HepG2 (cell line): ENCODE measurements at regions not wholly inside any gene's neighbourhood (a gene's known extent, or its start where the extent isn't known, plus 50 kb on each side); places are given as distances from the start of the nearest gene placed in this dataset.

Experiments used
- ATAC-seq: fragments of 200-7000 bp; cut with Tn5 transposase; 3 replicates; pipeline ENCODE4 v1.9.1; 2020; ENCODE audit warnings: mild to moderate bottlenecking, moderate library complexity
- BruUV-seq: library from RNA; stranded (reverse); fragments of 400-500 nt; replicated peaks from 2 replicates; lab custom pipeline; 2021; lab: Mats Ljungman, UMichigan
- CTCF ChIA-PET: fragments of 300-600 bp; formaldehyde crosslinking; extraction: SDS; loops from one replicate; lab custom pipeline; 2021; ENCODE audit warnings: low total read pairs, inconsistent platforms, low intra/inter-chr PET ratio; lab: Yijun Ruan, JAX
- POLR2A ChIA-PET: fragments of 350-600 bp; sonication (Branson Sonifier 250); formaldehyde crosslinking; loops from one replicate; lab custom pipeline; 2020; ENCODE audit warnings: antibody characterized with exemption, inconsistent platforms; lab: Yijun Ruan, JAX
- DNase-seq: peaks from one replicate; pipeline ENCODE4 v3.0.0-alpha.2; 2015; ENCODE audit warnings: low spot score
- FAIRE-seq: peaks from 3 replicates; lab custom pipeline; 2011; peaks lifted over from hg19 to GRCh38; lab: Jason Lieb, UNC
- H2AFZ ChIP-seq: one replicate; pipeline ENCODE4 v1.6.1; 2011; ENCODE audit warnings: low read length, inconsistent platforms
- H3K27ac ChIP-seq: fragments of 300-600 bp; 3 replicates; pipeline ENCODE4 v1.8.0; 2011; ENCODE audit warnings: mixed run types, mild to moderate bottlenecking, mixed read lengths, low read length, inconsistent platforms; ENCODE audit not compliant: insufficient read depth; ENCODE audit errors: extremely low read length
- H3K27me3 ChIP-seq, 2 experiments: fragments of 200-600 bp in 1 of 2; 2 replicates in 1 of 2; 3 replicates in 1 of 2; pipeline versions ENCODE4 v1.6.0 to v1.8.0; 2011; ENCODE audit warnings: low read length in 2 of 2, mild to moderate bottlenecking in 2 of 2, moderate library complexity in 2 of 2, inconsistent platforms in 1 of 2; ENCODE audit not compliant: insufficient read depth in 2 of 2, control insufficient read depth in 1 of 2
- H3K36me3 ChIP-seq, 2 experiments: fragments of 200-600 bp in 1 of 2; replicated peaks in 1 of 2; 2 replicates in 1 of 2; 3 replicates in 1 of 2; pipeline versions ENCODE4 v1.5.1 to v1.8.0; 2011; ENCODE audit warnings: low read length in 2 of 2, inconsistent platforms in 1 of 2; ENCODE audit not compliant: insufficient read depth in 2 of 2, control insufficient read depth in 1 of 2
- H3K4me1 ChIP-seq: 2 replicates; pipeline ENCODE4 v1.5.1; 2012; ENCODE audit warnings: low read length, inconsistent platforms; ENCODE audit not compliant: insufficient read depth
- H3K4me2 ChIP-seq: 2 replicates; pipeline ENCODE4 v1.6.0; 2011; ENCODE audit warnings: low read depth, low read length, inconsistent platforms
- H3K4me3 ChIP-seq, 3 experiments: fragments of 200-600 bp in 1 of 3; sonication (generic), shearing (Covaris generic) in 1 of 3; replicated peaks in 1 of 3; 2 replicates each; pipeline ENCODE4 v1.5.1; 2011 to 2016; ENCODE audit warnings: low read length in 3 of 3, inconsistent platforms in 2 of 3, low read depth in 2 of 3, mild to moderate bottlenecking in 2 of 3, control low read depth in 1 of 3, mixed read lengths in 1 of 3; ENCODE audit not compliant: insufficient read depth in 1 of 3
- H3K79me2 ChIP-seq: one replicate; pipeline ENCODE4 v1.6.1; 2011; ENCODE audit warnings: low read length, inconsistent platforms; ENCODE audit not compliant: insufficient read depth
- H3K9ac ChIP-seq: 2 replicates; pipeline ENCODE4 v1.6.0; 2011; ENCODE audit warnings: mild to moderate bottlenecking, low read depth, low read length, inconsistent platforms; ENCODE audit not compliant: insufficient read depth
- H3K9me3 ChIP-seq: 2 replicates; pipeline ENCODE4 v1.5.1; 2012; ENCODE audit warnings: mild to moderate bottlenecking, low read length
- H4K20me1 ChIP-seq: 2 replicates; pipeline ENCODE4 v1.6.0; 2011; ENCODE audit warnings: inconsistent platforms, mild to moderate bottlenecking, low read length, moderate library complexity; ENCODE audit not compliant: insufficient read depth
- DNMT3B ChIP-seq: conservative IDR thresholded peaks from 2 replicates; pipeline ENCODE4 v1.6.1; 2016; ENCODE audit warnings: missing biosample characterization, control low read depth
- FOXK2 ChIP-seq: fragments of 450-650 bp; IDR thresholded peaks from 2 replicates; pipeline ENCODE4 v1.6.1; 2016
- KDM3A ChIP-seq: IDR thresholded peaks from 2 replicates; pipeline ENCODE4 v1.6.1; 2018; ENCODE audit warnings: low read depth, missing compliant biosample characterization
- SRSF9 ChIP-seq: fragments of 200-400 bp; formaldehyde crosslinking; IDR thresholded peaks from 2 replicates; pipeline ENCODE4 v1.6.1; 2018; ENCODE audit warnings: borderline replicate concordance, mild to moderate bottlenecking, low read depth, low read length; ENCODE audit not compliant: insufficient read depth, poor library complexity, severe bottlenecking
- ZEB1 ChIP-seq: IDR thresholded peaks from 2 replicates; pipeline ENCODE4 v1.6.1; 2012; ENCODE audit warnings: mild to moderate bottlenecking, low read depth, inconsistent platforms; ENCODE audit not compliant: insufficient replicate concordance
- ZNF781 ChIP-seq: sonication (generic); formaldehyde crosslinking; IDR thresholded peaks from 2 replicates; pipeline ENCODE4 v1.5.1; 2020; ENCODE audit warnings: borderline replicate concordance, mild to moderate bottlenecking, missing genetic modification reagents; ENCODE audit errors: not compliant biosample characterization
- ZNF879 ChIP-seq: sonication (generic); formaldehyde crosslinking; IDR thresholded peaks from 2 replicates; pipeline ENCODE4 v1.8.1; 2023; ENCODE audit warnings: missing genetic modification reagents
- ZNF883 ChIP-seq: sonication (generic); formaldehyde crosslinking; IDR thresholded peaks from 2 replicates; pipeline ENCODE4 v1.5.1; 2020; ENCODE audit warnings: mild to moderate bottlenecking, missing genetic modification reagents; ENCODE audit errors: not compliant biosample characterization
- in situ Hi-C: cut with HindIII; loops from 2 replicates; pipeline ENCODE4 v1.10.0; 2017; ENCODE audit warnings: low pct_unique_long_range_greater_than_20kb; ENCODE audit not compliant: extremely low pct_ligation_motif_present
- intact Hi-C: fragments of 100-400 bp; cut with micrococcal nuclease; formaldehyde crosslinking; loops from one replicate; pipeline ENCODE4 v1.10.0; 2022; ENCODE audit not compliant: unreplicated experiment
- TF ChIP-seq, protein P1 (sequence below): sonication (generic); formaldehyde crosslinking; IDR thresholded peaks from 2 replicates; pipeline ENCODE4 v1.4.0; 2020; ENCODE audit warnings: missing genetic modification reagents
- TF ChIP-seq, protein P2 (sequence below): sonication (generic); formaldehyde crosslinking; IDR thresholded peaks from 2 replicates; pipeline ENCODE4 v1.4.0; 2020; ENCODE audit warnings: missing genetic modification reagents
- TF ChIP-seq, protein P3 (sequence below): sonication (generic); formaldehyde crosslinking; IDR thresholded peaks from 2 replicates; pipeline ENCODE4 v1.8.1; 2023; ENCODE audit warnings: missing genetic modification reagents, mild to moderate bottlenecking, borderline replicate concordance
- TF ChIP-seq, protein P4 (sequence below): sonication (generic); formaldehyde crosslinking; IDR thresholded peaks from 2 replicates; pipeline ENCODE4 v1.8.0; 2022; ENCODE audit warnings: mild to moderate bottlenecking, missing genetic modification reagents

DNA sequence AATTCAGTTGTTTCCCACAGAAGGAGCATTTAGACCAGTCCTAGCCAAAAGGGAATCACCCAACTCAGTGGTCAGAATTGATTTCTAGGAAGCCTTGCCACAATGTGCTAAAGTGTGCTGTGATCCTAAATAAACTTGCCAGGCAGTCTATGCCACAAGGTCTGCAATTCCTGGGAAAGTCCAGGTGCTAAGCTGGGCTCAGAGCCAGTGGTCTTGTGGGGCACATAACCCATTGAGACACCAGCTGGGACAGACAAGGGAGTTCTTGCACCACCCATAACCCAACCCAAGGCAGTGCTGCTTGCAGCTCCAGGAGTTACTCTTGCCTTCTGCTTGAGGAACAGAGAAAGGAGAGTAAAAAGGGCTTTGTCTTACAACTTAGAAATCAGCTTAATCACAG lies 489.5 kb upstream of the SPRY2 start:
- Histone ChIP-seq H3K27me3 (no peaks in the 10 kb centered on the region), H3K79me2 (no peaks in the 10 kb centered on the region), H3K9ac (no peak overlapping the region), H3K4me1 (no peaks in the 10 kb centered on the region), H3K36me3 (no peaks in the 10 kb centered on the region), H4K20me1 (no peaks in the 10 kb centered on the region), H3K9me3 (peaks cover 88% of the 10 kb centered on the region), H3K4me3 (no peak overlapping the region), H2AFZ (no peak overlapping the region), H3K4me2 (no peak overlapping the region), H3K27ac (no peak overlapping the region)
- DNase-seq (no peak), FAIRE-seq (no peak), ATAC-seq (no peak)
- TF ChIP-seq, protein P1, sequence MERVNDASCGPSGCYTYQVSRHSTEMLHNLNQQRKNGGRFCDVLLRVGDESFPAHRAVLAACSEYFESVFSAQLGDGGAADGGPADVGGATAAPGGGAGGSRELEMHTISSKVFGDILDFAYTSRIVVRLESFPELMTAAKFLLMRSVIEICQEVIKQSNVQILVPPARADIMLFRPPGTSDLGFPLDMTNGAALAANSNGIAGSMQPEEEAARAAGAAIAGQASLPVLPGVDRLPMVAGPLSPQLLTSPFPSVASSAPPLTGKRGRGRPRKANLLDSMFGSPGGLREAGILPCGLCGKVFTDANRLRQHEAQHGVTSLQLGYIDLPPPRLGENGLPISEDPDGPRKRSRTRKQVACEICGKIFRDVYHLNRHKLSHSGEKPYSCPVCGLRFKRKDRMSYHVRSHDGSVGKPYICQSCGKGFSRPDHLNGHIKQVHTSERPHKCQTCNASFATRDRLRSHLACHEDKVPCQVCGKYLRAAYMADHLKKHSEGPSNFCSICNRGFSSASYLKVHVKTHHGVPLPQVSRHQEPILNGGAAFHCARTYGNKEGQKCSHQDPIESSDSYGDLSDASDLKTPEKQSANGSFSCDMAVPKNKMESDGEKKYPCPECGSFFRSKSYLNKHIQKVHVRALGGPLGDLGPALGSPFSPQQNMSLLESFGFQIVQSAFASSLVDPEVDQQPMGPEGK = no peak
- TF ChIP-seq, protein P2, sequence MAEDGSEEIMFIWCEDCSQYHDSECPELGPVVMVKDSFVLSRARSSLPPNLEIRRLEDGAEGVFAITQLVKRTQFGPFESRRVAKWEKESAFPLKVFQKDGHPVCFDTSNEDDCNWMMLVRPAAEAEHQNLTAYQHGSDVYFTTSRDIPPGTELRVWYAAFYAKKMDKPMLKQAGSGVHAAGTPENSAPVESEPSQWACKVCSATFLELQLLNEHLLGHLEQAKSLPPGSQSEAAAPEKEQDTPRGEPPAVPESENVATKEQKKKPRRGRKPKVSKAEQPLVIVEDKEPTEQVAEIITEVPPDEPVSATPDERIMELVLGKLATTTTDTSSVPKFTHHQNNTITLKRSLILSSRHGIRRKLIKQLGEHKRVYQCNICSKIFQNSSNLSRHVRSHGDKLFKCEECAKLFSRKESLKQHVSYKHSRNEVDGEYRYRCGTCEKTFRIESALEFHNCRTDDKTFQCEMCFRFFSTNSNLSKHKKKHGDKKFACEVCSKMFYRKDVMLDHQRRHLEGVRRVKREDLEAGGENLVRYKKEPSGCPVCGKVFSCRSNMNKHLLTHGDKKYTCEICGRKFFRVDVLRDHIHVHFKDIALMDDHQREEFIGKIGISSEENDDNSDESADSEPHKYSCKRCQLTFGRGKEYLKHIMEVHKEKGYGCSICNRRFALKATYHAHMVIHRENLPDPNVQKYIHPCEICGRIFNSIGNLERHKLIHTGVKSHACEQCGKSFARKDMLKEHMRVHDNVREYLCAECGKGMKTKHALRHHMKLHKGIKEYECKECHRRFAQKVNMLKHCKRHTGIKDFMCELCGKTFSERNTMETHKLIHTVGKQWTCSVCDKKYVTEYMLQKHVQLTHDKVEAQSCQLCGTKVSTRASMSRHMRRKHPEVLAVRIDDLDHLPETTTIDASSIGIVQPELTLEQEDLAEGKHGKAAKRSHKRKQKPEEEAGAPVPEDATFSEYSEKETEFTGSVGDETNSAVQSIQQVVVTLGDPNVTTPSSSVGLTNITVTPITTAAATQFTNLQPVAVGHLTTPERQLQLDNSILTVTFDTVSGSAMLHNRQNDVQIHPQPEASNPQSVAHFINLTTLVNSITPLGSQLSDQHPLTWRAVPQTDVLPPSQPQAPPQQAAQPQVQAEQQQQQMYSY (CRISPR knock-in tag) = no peak
- TF ChIP-seq ZNF883 (CRISPR knock-in tag) (no peak), ZNF781 (CRISPR knock-in tag) (no peak), ZEB1 (no peak), ZNF879 (no peak), FOXK2 (no peak), DNMT3B (CRISPR knock-in tag) (no peak), KDM3A (CRISPR knock-in tag) (no peak), SRSF9 (no peak)
- TF ChIP-seq, protein P3, sequence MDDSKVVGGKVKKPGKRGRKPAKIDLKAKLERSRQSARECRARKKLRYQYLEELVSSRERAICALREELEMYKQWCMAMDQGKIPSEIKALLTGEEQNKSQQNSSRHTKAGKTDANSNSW (CRISPR knock-in tag) = no peak
- TF ChIP-seq, protein P4, sequence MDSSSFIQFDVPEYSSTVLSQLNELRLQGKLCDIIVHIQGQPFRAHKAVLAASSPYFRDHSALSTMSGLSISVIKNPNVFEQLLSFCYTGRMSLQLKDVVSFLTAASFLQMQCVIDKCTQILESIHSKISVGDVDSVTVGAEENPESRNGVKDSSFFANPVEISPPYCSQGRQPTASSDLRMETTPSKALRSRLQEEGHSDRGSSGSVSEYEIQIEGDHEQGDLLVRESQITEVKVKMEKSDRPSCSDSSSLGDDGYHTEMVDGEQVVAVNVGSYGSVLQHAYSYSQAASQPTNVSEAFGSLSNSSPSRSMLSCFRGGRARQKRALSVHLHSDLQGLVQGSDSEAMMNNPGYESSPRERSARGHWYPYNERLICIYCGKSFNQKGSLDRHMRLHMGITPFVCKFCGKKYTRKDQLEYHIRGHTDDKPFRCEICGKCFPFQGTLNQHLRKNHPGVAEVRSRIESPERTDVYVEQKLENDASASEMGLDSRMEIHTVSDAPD = no peak
- intact Hi-C loops (no loop called here), in situ Hi-C loops (no loop called here)
- POLR2A ChIA-PET = no interaction called here
- CTCF ChIA-PET = no interaction called here
- BruUV-seq = no TSS peak
